WTC11 (cell line): ENCODE measurements at regions not wholly inside any gene's neighbourhood (a gene's known extent, or its start where the extent isn't known, plus 50 kb on each side); places are given as distances from the start of the nearest gene placed in this dataset.
"Not testable (repeated sequence)": the region's sequence is repeated elsewhere in the genome, so short reads cannot be mapped to it uniquely, and the experiment has no call there.

Source experiments
- ATAC-seq: fragments of 200-7000 bp; cut with Tn5 transposase; 2 replicates; pipeline ENCODE4 v1.10.0; 2021; ENCODE audit warnings: mild to moderate bottlenecking, moderate library complexity
- CTCF ChIA-PET: fragments of 300-600 bp; sonication (Branson Sonifier 250); formaldehyde crosslinking; loops from one replicate; lab custom pipeline; 2021; ENCODE audit warnings: antibody characterized with exemption; lab: Charles Lee
- POLR2A ChIA-PET: fragments of 350-600 bp; sonication (Branson Sonifier 250); formaldehyde crosslinking; loops from one replicate; lab custom pipeline; 2021; ENCODE audit warnings: antibody characterized with exemption; lab: Charles Lee
- DNase-seq: peaks from one replicate; pipeline ENCODE4 v3.0.0; 2021; ENCODE audit warnings: low spot score
- H3K27ac Mint-ChIP-seq: 2 replicates; pipeline ENCODE4 v1.8.0; 2021; ENCODE audit warnings: mixed read lengths
- H3K27me3 Mint-ChIP-seq: 2 replicates; pipeline ENCODE4 v1.8.0; 2021; ENCODE audit warnings: low read depth, mild to moderate bottlenecking, moderate library complexity, mixed read lengths
- H3K36me3 Mint-ChIP-seq: 2 replicates; pipeline ENCODE4 v1.8.0; 2021; ENCODE audit warnings: mixed read lengths
- H3K4me1 Mint-ChIP-seq: 2 replicates; pipeline ENCODE4 v1.8.0; 2022; ENCODE audit warnings: mixed read lengths
- H3K4me3 Mint-ChIP-seq: 2 replicates; pipeline ENCODE4 v1.8.0; 2021; ENCODE audit warnings: mild to moderate bottlenecking, moderate library complexity, mixed read lengths
- H3K9me3 Mint-ChIP-seq: 2 replicates; pipeline ENCODE4 v1.8.0; 2021; ENCODE audit warnings: mixed read lengths
- CBFB ChIP-seq: sonication (generic); formaldehyde crosslinking; IDR thresholded peaks from 2 replicates; pipeline ENCODE4 v1.8.1; 2022; ENCODE audit warnings: mild to moderate bottlenecking, low read depth, missing genetic modification reagents
- CREB1 ChIP-seq: sonication (generic); formaldehyde crosslinking; IDR thresholded peaks from 2 replicates; pipeline ENCODE4 v1.8.0; 2023; ENCODE audit warnings: mild to moderate bottlenecking, missing genetic modification reagents
- ETV6 ChIP-seq: sonication (generic); formaldehyde crosslinking; IDR thresholded peaks from 2 replicates; pipeline ENCODE4 v1.8.1; 2022; ENCODE audit warnings: mild to moderate bottlenecking, missing genetic modification reagents
- GRHL2 ChIP-seq: fragments of 250-450 bp; sonication (Bioruptor Pico); IDR thresholded peaks from 2 replicates; pipeline ENCODE4 v1.8.0; 2022; ENCODE audit warnings: mild to moderate bottlenecking, moderate library complexity; ENCODE audit not compliant: insufficient replicate concordance, severe bottlenecking
- GTF2I ChIP-seq: fragments of 250-450 bp; sonication (Bioruptor Pico); conservative IDR thresholded peaks from 2 replicates; pipeline ENCODE4 v1.4.0; 2021; ENCODE audit warnings: mild to moderate bottlenecking
- HMGA2 ChIP-seq: fragments of 250-450 bp; sonication (Bioruptor Pico); IDR thresholded peaks from 2 replicates; pipeline ENCODE4 v1.4.0; 2021; ENCODE audit warnings: mild to moderate bottlenecking, moderate library complexity
- JAZF1 ChIP-seq: fragments of 250-450 bp; sonication (Bioruptor Pico); IDR thresholded peaks from 2 replicates; pipeline ENCODE4 v1.9.0; 2021; ENCODE audit warnings: moderate library complexity, mild to moderate bottlenecking, inconsistent platforms
- KAT7 ChIP-seq: sonication (generic); formaldehyde crosslinking; IDR thresholded peaks from 2 replicates; pipeline ENCODE4 v1.8.1; 2023; ENCODE audit warnings: missing genetic modification reagents, mild to moderate bottlenecking, borderline replicate concordance
- MAX ChIP-seq: sonication (generic); formaldehyde crosslinking; IDR thresholded peaks from 2 replicates; pipeline ENCODE4 v1.8.0; 2022; ENCODE audit warnings: mild to moderate bottlenecking, missing genetic modification reagents
- NFYB ChIP-seq: sonication (generic); formaldehyde crosslinking; conservative IDR thresholded peaks from 2 replicates; pipeline ENCODE4 v1.8.0; 2022; ENCODE audit warnings: low read depth, missing genetic modification reagents
- PRDM15 ChIP-seq: sonication (generic); formaldehyde crosslinking; IDR thresholded peaks from 2 replicates; pipeline ENCODE4 v1.8.0; 2022; ENCODE audit warnings: missing genetic modification reagents
- PRRX2 ChIP-seq: fragments of 250-450 bp; sonication (Bioruptor Pico); IDR thresholded peaks from 2 replicates; pipeline ENCODE4 v1.8.0; 2021; ENCODE audit warnings: mild to moderate bottlenecking
- SOX15 ChIP-seq: fragments of 250-450 bp; sonication (Bioruptor Pico); IDR thresholded peaks from 2 replicates; pipeline ENCODE4 v1.9.0; 2021; ENCODE audit warnings: mild to moderate bottlenecking
- TCF7 ChIP-seq: sonication (generic); formaldehyde crosslinking; IDR thresholded peaks from 2 replicates; pipeline ENCODE4 v1.8.0; 2022; ENCODE audit warnings: mild to moderate bottlenecking, low read depth, missing genetic modification reagents, moderate library complexity
- ZNF121 ChIP-seq: sonication (generic); formaldehyde crosslinking; IDR thresholded peaks from 2 replicates; pipeline ENCODE4 v1.8.0; 2023; ENCODE audit warnings: missing genetic modification reagents
- ZNF232 ChIP-seq: sonication (generic); formaldehyde crosslinking; IDR thresholded peaks from 2 replicates; pipeline ENCODE4 v1.8.0; 2022; ENCODE audit warnings: mild to moderate bottlenecking, missing genetic modification reagents
- ZNF263 ChIP-seq: sonication (generic); formaldehyde crosslinking; IDR thresholded peaks from 2 replicates; pipeline ENCODE4 v1.8.1; 2022; ENCODE audit warnings: low read depth, mild to moderate bottlenecking, moderate library complexity, missing genetic modification reagents
- ZNF425 ChIP-seq: fragments of 250-450 bp; sonication (Bioruptor Pico); conservative IDR thresholded peaks from 2 replicates; pipeline ENCODE4 v1.9.0; 2021; ENCODE audit warnings: mild to moderate bottlenecking
- ZNF512 ChIP-seq: sonication (generic); formaldehyde crosslinking; IDR thresholded peaks from 2 replicates; pipeline ENCODE4 v1.8.1; 2022; ENCODE audit warnings: missing genetic modification reagents, borderline replicate concordance

GRCh38 chr9:30258094-30258493 is 2126.3 kb upstream of the ACO1 start (continued):
- TF ChIP-seq MAX (CRISPR knock-in tag) (no peak), PRRX2 (no peak), KAT7 (CRISPR knock-in tag) (no peak), ZNF425 (CRISPR knock-in tag) (no peak), ZNF263 (no peak), SOX15 (no peak), JAZF1 (CRISPR knock-in tag) (no peak)

- no peaks in the 10 kb centered on the region for H3K36me3 Mint-ChIP-seq
- ChIA-PET POLR2A (no interaction called here), CTCF (no interaction called here)
- H3K27me3 Mint-ChIP-seq, result no peaks in the 10 kb centered on the region
- H3K27ac Mint-ChIP-seq, result no peak overlapping the region
- no peaks in the 10 kb centered on the region for H3K4me1 Mint-ChIP-seq
- DNase-seq (no peak), ATAC-seq (no peak)
- TF ChIP-seq CBFB (CRISPR knock-in tag), result no peak
- TF ChIP-seq PRDM15, result no peak
- no peak for TF ChIP-seq ETV6 (CRISPR knock-in tag)
- no peak for TF ChIP-seq NFYB (CRISPR knock-in tag)
- TF ChIP-seq TCF7 (CRISPR knock-in tag), result no peak
- TF ChIP-seq CREB1 (CRISPR knock-in tag), result no peak
- TF ChIP-seq MAX (CRISPR knock-in tag), result no peak
- no peak for TF ChIP-seq GRHL2 (CRISPR knock-in tag)
- TF ChIP-seq ZNF232, result no peak
- no peak overlapping the region for H3K4me3 Mint-ChIP-seq
- peaks cover 10% of the 10 kb centered on the region for H3K9me3 Mint-ChIP-seq
These were observed 2104.1 kb upstream of the ACO1 start for GRCh38 chr9:30280229-30280900.

GRCh38 chr9:30289435-30289834 is 2095.0 kb upstream of the ACO1 start:
- H3K9me3 Mint-ChIP-seq, result no peaks in the 10 kb centered on the region
- no peak for TF ChIP-seq ZNF121
- no peak for TF ChIP-seq ZNF512
- TF ChIP-seq HMGA2 (CRISPR knock-in tag), result no peak
- TF ChIP-seq GTF2I (CRISPR knock-in tag), result no peak
- POLR2A ChIA-PET, result no interaction called here
- H3K4me1 Mint-ChIP-seq, result no peaks in the 10 kb centered on the region
- H3K4me3 Mint-ChIP-seq, result no peak overlapping the region
- H3K27me3 Mint-ChIP-seq, result no peaks in the 10 kb centered on the region
- H3K36me3 Mint-ChIP-seq, result no peaks in the 10 kb centered on the region
- no peak for ATAC-seq
- no peak for DNase-seq
- CTCF ChIA-PET, result no interaction called here
- H3K27ac Mint-ChIP-seq, result no peak overlapping the region

GRCh38 chr9:30292026-30292425 is 2092.4 kb upstream of the ACO1 start:
- POLR2A ChIA-PET, ATAC-seq, H3K27me3 Mint-ChIP-seq, H3K4me3 Mint-ChIP-seq, H3K36me3 Mint-ChIP-seq, DNase-seq, H3K4me1 Mint-ChIP-seq, H3K27ac Mint-ChIP-seq, H3K9me3 Mint-ChIP-seq, CTCF ChIA-PET: not testable (repeated sequence)
